ENCODE measurements at regions not wholly inside any gene's neighbourhood (a gene's known extent, or its start where the extent isn't known, plus 50 kb on each side); places are given as distances from the start of the nearest gene placed in this dataset.

- TF ChIP-seq TAF1 (IDR thresholded peaks at IDR 0.05; ENCODE audit: borderline replicate concordance, insufficient read depth, low read length) (no peak), REST (IDR thresholded peaks at IDR 0.05; ENCODE audit: insufficient read depth in 1 of 2, low read depth in 2 of 2, low read length in 2 of 2) (no peak), POLR2AphosphoS5 (IDR thresholded peaks at IDR 0.05; ENCODE audit: low read depth, low read length) (no peak), FOXP2 (optimal IDR thresholded peaks at IDR 0.05; ENCODE audit: borderline replicate concordance, extremely low read depth, extremely low read length, insufficient read depth) (no peak), SIN3A (IDR thresholded peaks at IDR 0.05; ENCODE audit: borderline replicate concordance, insufficient read depth, low read length) (no peak)
These were observed 73.3 kb downstream of the CTAGE1 start for GRCh38 chr18:22344445-22344844.
